GM19372 (cell line): ENCODE measurements at regions not wholly inside any gene's neighbourhood (a gene's known extent, or its start where the extent isn't known, plus 50 kb on each side); places are given as distances from the start of the nearest gene placed in this dataset.
"Not testable (repeated sequence)": the region's sequence is repeated elsewhere in the genome, so short reads cannot be mapped to it uniquely, and the experiment has no call there.

Experiments
- ATAC-seq: cut with Tn5 transposase; IDR thresholded peaks from one replicate; pipeline ENCODE4 v1.9.1; 2021; ENCODE audit warnings: mild to moderate bottlenecking, low read depth, moderate library complexity; ENCODE audit not compliant: unreplicated experiment

- ATAC-seq = not testable (repeated sequence)
Observed at GRCh38 chr3:150270444-150270843, 137.7 kb upstream of the TSC22D2 start.

DNA sequence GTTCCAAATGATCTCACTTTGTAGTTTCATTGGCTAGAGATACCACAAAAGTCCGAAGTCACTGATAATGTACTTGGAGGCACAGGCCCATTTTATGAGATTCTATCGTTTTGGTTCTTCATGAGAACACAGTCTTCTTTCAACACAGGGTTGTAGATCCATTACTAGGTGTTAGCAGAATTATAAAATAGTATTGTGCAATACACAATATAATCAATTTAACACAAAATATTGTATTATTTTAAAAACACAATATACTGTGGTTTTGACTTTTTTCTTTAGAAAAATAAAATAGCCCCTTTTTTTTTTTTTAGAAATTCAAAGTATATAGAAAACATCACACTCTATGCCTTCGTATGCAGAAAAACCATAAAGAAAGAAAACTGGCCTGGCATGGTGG, 138.6 kb upstream of the TSC22D2 start:
- ATAC-seq = no peak

DNA sequence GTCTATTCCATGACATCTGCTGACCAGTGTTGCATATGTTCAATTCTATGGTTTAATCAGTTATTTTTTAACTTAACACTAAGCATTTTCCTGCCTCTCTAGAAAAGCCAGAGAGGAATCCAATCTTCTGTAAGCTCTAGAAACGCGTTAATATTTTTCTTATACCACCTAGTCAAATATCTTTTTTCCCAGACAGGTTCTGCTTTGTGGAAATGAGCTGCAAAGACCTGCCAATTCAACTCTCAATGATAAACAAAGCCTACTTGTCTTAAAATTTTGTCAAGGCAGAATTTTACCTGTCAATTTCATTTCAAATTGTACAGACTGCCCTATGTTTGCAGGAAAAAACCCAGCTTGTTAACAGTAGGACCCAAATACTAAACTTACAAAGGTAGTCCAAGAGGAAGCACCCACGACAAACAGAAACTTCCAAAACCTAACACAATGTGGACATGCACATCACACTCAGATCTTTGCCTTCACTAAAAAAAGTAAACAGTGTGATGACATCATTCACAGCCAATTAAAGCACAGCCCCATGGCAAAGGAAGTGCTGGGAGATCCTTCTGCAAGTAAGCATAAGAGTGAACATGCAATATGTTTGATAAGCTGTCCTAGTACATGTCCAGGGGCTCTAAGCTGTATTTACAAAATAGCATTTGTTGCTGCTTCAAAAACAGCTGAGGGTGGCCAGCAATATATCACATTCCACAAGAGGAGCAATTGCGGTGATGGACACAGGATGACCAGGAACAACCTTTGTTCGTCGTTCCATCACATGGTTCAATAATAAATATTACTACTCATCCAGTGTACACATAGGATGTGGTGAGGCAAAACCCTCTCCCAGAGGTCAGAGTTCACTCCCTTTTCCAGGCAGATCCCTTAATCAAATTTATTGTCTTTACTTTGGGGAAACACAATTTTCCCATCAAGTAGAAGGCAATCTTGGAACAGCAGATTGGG, 139.4 kb upstream of the TSC22D2 start:
- no peak for ATAC-seq

DNA sequence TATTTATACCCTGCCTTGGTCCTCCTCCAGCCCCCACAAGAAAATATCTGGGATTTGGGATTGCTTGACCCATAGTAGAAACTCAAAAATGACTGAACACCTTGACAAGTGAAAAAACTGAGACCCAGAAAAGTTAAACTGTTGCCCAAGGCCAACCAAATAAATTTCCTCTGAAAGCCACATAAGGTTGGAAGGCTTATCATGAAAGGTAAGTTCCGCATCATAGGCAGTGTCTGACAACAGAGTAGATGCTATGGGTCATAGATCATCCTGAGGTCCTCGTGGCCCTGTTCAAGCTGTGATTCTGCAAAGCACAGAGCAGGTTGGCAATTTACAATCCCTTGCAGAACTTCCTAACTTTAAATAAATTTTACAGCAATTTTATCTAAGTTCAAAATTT, 140.8 kb upstream of the TSC22D2 start:
- ATAC-seq = no peak

DNA sequence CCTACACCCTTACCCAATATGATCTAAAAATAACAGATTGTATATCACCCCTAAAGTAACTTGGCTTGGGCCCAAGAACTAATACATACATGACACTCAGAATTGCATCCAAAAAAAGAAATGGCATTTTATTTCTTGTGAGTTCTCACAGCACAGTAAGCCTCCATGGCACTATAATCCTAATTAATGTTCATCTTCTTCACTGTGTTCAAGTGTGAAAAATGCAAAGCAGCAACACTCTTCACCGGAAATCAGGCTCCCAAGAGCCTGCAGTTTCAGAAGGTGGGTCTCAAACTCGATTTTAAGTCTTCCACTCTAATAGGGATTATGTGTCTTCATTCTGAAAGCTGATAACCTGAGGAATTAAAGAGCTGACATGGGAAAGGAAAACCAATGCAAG, 142.8 kb upstream of the TSC22D2 start:
- no peak for ATAC-seq

- ATAC-seq = no peak
Observed at GRCh38 chr3:150264561-150265279, 143.4 kb upstream of the TSC22D2 start.

GRCh38 chr3:150261958-150262357, 146.1 kb upstream of the TSC22D2 start:
- ATAC-seq = no peak

DNA sequence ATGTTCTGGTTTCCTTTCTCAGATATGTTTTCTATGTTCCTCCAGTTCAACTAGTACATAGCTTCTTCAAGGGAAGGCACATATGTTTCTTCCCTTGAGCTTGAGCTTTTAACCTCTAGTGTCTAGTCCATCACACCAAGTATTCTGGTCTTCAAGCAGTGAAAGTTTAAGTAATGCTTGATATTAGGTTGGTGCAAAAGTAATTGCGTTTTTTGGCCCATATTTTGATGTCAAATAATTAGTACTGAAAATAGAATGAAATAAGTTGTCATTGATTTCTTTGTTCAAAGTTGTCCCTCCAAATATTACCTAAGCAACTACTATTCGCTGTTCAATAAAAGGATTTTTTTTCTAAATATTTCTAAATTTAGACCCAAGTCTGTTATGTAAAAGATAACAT, 146.7 kb upstream of the TSC22D2 start:
- no peak for ATAC-seq

- no peak for ATAC-seq
Observed at GRCh38 chr3:150260398-150260710, 147.7 kb upstream of the TSC22D2 start.

- ATAC-seq = no peak
Observed at GRCh38 chr3:150259526-150260397, 148.3 kb upstream of the TSC22D2 start.

GRCh38 chr3:150256782-150257181, 151.3 kb upstream of the TSC22D2 start:
- no peak for ATAC-seq

DNA sequence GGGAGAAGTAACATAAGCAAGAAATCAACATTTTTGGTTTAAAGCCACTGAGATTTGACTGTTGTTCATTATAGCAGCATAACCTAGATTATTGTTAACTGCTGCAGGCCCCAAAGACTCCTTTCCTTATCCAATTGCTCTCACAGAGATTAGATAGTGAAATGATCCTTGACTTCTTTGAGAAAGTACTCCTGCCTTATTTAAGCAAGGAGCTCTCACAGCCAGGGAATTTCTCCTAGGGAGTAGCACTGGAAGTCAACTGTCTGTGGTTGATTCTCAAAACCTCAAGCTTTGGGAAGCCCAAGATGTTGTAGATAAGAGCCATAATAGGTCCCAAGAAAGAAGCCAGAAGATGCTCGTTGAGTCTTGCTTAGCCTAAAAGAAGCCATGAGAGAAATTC, 151.8 kb upstream of the TSC22D2 start:
- ATAC-seq = no peak

GRCh38 chr3:150255826-150256225, 152.3 kb upstream of the TSC22D2 start:
- no peak for ATAC-seq

DNA sequence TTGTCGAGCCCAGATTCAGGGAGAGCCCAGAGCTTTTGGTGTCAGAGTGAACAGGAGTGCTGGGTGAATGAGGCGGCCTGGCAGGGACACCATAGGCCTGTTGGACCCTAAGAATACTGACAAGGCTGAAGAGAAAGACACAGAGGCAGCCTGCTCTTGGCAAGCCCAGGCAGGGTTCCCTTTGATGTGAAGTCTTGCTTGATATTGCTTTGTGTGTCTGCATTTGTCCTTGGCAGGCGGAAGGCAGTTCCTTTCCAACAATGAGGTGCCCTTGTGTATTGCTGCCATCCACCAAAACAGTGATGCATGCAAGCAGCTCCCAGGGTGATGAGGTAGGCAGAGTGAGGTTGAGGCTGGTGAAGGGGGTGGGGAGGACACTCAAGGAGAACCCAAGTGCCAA, 152.7 kb upstream of the TSC22D2 start:
- no peak for ATAC-seq

- no peak for ATAC-seq
Observed at GRCh38 chr3:150254309-150254708, 153.8 kb upstream of the TSC22D2 start.

GRCh38 chr3:150253622-150254021, 154.5 kb upstream of the TSC22D2 start:
- no peak for ATAC-seq

- ATAC-seq = no peak
Observed at GRCh38 chr3:150252462-150252861, 155.6 kb upstream of the TSC22D2 start.

DNA sequence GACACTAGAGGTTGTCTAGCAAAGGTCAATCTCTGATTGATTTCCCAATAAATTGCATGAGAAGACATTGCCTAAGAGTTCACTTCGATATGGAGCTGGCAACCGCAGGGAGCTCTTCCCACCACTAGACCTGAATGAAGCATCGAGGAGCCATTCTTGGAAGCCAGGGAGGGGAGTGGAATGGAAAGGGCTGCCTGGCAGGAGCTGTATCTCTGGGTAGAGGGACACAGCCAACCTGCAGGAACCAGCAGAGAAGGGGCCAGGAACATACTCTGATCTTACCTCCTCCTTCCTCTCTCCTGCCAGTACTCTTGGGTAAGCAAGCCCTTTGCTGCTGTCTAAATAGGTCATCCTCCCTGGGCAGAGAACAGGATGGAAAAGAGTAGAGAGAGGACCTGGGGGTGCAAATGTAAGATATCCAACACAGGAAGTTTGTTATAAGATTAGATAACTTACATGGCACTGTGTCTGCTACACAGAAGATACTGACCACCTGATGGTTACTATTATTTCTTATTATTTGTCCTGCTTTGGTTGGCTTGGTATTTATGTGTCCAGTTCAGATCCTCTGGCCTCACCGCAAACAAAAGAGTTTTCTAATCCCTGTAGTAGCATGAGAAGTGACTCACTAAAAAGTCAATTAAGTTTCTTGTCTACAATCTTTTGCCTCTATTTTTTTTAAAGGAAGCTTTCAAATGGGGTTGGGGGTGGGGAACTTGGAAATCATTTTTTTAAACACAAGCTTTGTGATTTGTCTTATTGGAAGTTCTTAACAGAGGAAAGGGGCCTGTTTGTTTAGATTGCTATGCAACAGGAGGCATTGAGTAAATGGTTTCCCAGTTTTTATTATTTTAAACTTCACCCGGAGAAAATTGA, 156.7 kb upstream of the TSC22D2 start:
- no peak for ATAC-seq

GRCh38 chr3:150249779-150250470, 158.2 kb upstream of the TSC22D2 start:
- no peak for ATAC-seq
